HG03175 (cell line): ENCODE measurements at regions not wholly inside any gene's neighbourhood (a gene's known extent, or its start where the extent isn't known, plus 50 kb on each side); places are given as distances from the start of the nearest gene placed in this dataset.

Experiments used
- ATAC-seq: cut with Tn5 transposase; IDR thresholded peaks from one replicate; pipeline ENCODE4 v1.9.1; 2021; ENCODE audit warnings: mild to moderate bottlenecking, moderate library complexity; ENCODE audit not compliant: unreplicated experiment

GRCh38 chr2:16169381-16169960 lies 229.1 kb downstream of the MYCN start:
- ATAC-seq = no peak

GRCh38 chr2:16168506-16169264 lies 228.3 kb downstream of the MYCN start:
- ATAC-seq = no peak

GRCh38 chr2:16167870-16168426 lies 227.6 kb downstream of the MYCN start:
- ATAC-seq = no peak

GRCh38 chr2:16167451-16167861 lies 227.1 kb downstream of the MYCN start:
- no peak for ATAC-seq

- ATAC-seq = no peak
These were observed 226.1 kb downstream of the MYCN start for GRCh38 chr2:16166327-16166981.

GRCh38 chr2:16165518-16166326 lies 225.4 kb downstream of the MYCN start:
- no peak for ATAC-seq

GRCh38 chr2:16162491-16163040 lies 222.2 kb downstream of the MYCN start:
- ATAC-seq = no peak

- ATAC-seq = no peak
These were observed 221.6 kb downstream of the MYCN start for GRCh38 chr2:16161768-16162490.

GRCh38 chr2:16161085-16161565 lies 220.8 kb downstream of the MYCN start:
- ATAC-seq = no peak

- ATAC-seq = no peak
These were observed 220.1 kb downstream of the MYCN start for GRCh38 chr2:16160281-16161084.

- ATAC-seq = no peak
These were observed 216.1 kb downstream of the MYCN start for GRCh38 chr2:16156411-16156810.

GRCh38 chr2:16155766-16156165 lies 215.4 kb downstream of the MYCN start:
- ATAC-seq = no peak

GRCh38 chr2:16155366-16155765 lies 215.0 kb downstream of the MYCN start:
- no peak for ATAC-seq

- ATAC-seq = no peak
These were observed 214.3 kb downstream of the MYCN start for GRCh38 chr2:16154501-16155280.

GRCh38 chr2:16154061-16154460 lies 213.7 kb downstream of the MYCN start:
- ATAC-seq = no peak

- ATAC-seq = no peak
These were observed 213.3 kb downstream of the MYCN start for GRCh38 chr2:16153754-16154035.

GRCh38 chr2:16152928-16153753 lies 212.8 kb downstream of the MYCN start:
- no peak for ATAC-seq
